ENCODE measurements at regions not wholly inside any gene's neighbourhood (a gene's known extent, or its start where the extent isn't known, plus 50 kb on each side); places are given as distances from the start of the nearest gene placed in this dataset.

GRCh38 chr3:177474652-177475355, 277.5 kb upstream of the TBL1XR1 start:
- TF ChIP-seq CTCF (IDR thresholded peaks at IDR 0.05): no peak
- Histone ChIP-seq H3K36me3 (no peaks in the 10 kb centered on the region), H3K27me3 (no peaks in the 10 kb centered on the region), H3K9me3 (no peaks in the 10 kb centered on the region), H3K27ac (no peak overlapping the region), H3K4me1 (peaks cover 0 to 11% of the 10 kb centered on the region in 2 donors), H3K4me3 (no peak overlapping the region)
- intact Hi-C loops (cut with DNase I): loop anchor here (5.0 kb wide), 3 partner anchors 118 to 423 kb away; no protein-coding TSS in a partner anchor
- no peak for DNase-seq (ENCODE audit: low spot score in 2 of 2)

GRCh38 chr3:177475356-177475665, 278.0 kb upstream of the TBL1XR1 start:
- Histone ChIP-seq H3K36me3 (no peaks in the 10 kb centered on the region), H3K4me1 (peaks cover 0 to 11% of the 10 kb centered on the region in 2 donors), H3K27ac (no peak overlapping the region), H3K4me3 (no peak overlapping the region), H3K27me3 (no peaks in the 10 kb centered on the region), H3K9me3 (no peaks in the 10 kb centered on the region)
- DNase-seq (ENCODE audit: low spot score in 2 of 2): no peak
- TF ChIP-seq CTCF (IDR thresholded peaks at IDR 0.05): no peak
- intact Hi-C loops (cut with DNase I): loop anchor here (5.0 kb wide), 3 partner anchors 118 to 423 kb away; no protein-coding TSS in a partner anchor

GRCh38 chr3:177476495-177476894, 279.2 kb upstream of the TBL1XR1 start:
- no peak for TF ChIP-seq CTCF (IDR thresholded peaks at IDR 0.05)
- no peak overlapping the region for H3K4me3 ChIP-seq
- H3K27ac ChIP-seq: no peak overlapping the region
- H3K4me1 ChIP-seq: peaks cover 0 to 11% of the 10 kb centered on the region in 2 donors
- no peaks in the 10 kb centered on the region for H3K27me3 ChIP-seq
- intact Hi-C loops (cut with DNase I): loop anchor here (5.0 kb wide), 3 partner anchors 119 to 424 kb away; no protein-coding TSS in a partner anchor
- DNase-seq (ENCODE audit: low spot score in 2 of 2): no peak
- H3K9me3 ChIP-seq: no peaks in the 10 kb centered on the region
- H3K36me3 ChIP-seq: no peaks in the 10 kb centered on the region

- Histone ChIP-seq H3K27me3 (no peaks in the 10 kb centered on the region), H3K36me3 (no peaks in the 10 kb centered on the region), H3K27ac (no peak overlapping the region), H3K4me3 (no peak overlapping the region), H3K9me3 (no peaks in the 10 kb centered on the region), H3K4me1 (peaks cover 0 to 13% of the 10 kb centered on the region in 2 donors)
- intact Hi-C loops (cut with DNase I): loop anchor here (5.0 kb wide), 3 partner anchors 120 to 425 kb away; no protein-coding TSS in a partner anchor
- no peak for TF ChIP-seq CTCF (IDR thresholded peaks at IDR 0.05)
- DNase-seq (ENCODE audit: low spot score in 2 of 2): no peak
Observed at GRCh38 chr3:177476921-177477435, 279.7 kb upstream of the TBL1XR1 start.

GRCh38 chr3:177478170-177478867, 281.0 kb upstream of the TBL1XR1 start:
- no peak overlapping the region for H3K4me3 ChIP-seq
- intact Hi-C loops (cut with DNase I): loop anchor here (2.0 to 5.0 kb wide), 4 partner anchors 121 to 426 kb away; partner anchors contain the start of gene TBL1XR1
- TF ChIP-seq CTCF (IDR thresholded peaks at IDR 0.05): no peak
- no peaks in the 10 kb centered on the region for H3K27me3 ChIP-seq
- H3K9me3 ChIP-seq: no peaks in the 10 kb centered on the region
- H3K4me1 ChIP-seq: peaks cover 0 to 25% of the 10 kb centered on the region in 2 donors
- no peaks in the 10 kb centered on the region for H3K36me3 ChIP-seq
- peak overlapping the region; percentile 69 to 75 for H3K27ac ChIP-seq
- DNase-seq (ENCODE audit: low spot score in 2 of 2): peak in 1 of 2 donors; percentile 79

Measured in ascending aorta (tissue), 2 donors.